ENCODE measurements at regions not wholly inside any gene's neighbourhood (a gene's known extent, or its start where the extent isn't known, plus 50 kb on each side); places are given as distances from the start of the nearest gene placed in this dataset.

GRCh38 chr2:123419976-123420375, 605.1 kb upstream of the CNTNAP5 start:
- no peaks in the 10 kb centered on the region for H3K4me1 ChIP-seq
- no peaks in the 10 kb centered on the region for H3K36me3 ChIP-seq (ENCODE audit: low read depth, missing control alignments)
- H3K9me3 ChIP-seq, result no peaks in the 10 kb centered on the region
- TF ChIP-seq POLR2A (IDR thresholded peaks at IDR 0.05), result no peak
- TF ChIP-seq, protein P1, sequence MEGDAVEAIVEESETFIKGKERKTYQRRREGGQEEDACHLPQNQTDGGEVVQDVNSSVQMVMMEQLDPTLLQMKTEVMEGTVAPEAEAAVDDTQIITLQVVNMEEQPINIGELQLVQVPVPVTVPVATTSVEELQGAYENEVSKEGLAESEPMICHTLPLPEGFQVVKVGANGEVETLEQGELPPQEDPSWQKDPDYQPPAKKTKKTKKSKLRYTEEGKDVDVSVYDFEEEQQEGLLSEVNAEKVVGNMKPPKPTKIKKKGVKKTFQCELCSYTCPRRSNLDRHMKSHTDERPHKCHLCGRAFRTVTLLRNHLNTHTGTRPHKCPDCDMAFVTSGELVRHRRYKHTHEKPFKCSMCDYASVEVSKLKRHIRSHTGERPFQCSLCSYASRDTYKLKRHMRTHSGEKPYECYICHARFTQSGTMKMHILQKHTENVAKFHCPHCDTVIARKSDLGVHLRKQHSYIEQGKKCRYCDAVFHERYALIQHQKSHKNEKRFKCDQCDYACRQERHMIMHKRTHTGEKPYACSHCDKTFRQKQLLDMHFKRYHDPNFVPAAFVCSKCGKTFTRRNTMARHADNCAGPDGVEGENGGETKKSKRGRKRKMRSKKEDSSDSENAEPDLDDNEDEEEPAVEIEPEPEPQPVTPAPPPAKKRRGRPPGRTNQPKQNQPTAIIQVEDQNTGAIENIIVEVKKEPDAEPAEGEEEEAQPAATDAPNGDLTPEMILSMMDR (IDR thresholded peaks at IDR 0.05), result no peak
- intact Hi-C loops (cut with DNase I; ENCODE audit: low total_unique reads), result no loop called here
- no peaks in the 10 kb centered on the region for H3K27me3 ChIP-seq
- H3K4me3 ChIP-seq, result no peak overlapping the region
- no peak overlapping the region for H3K27ac ChIP-seq
- no peak for DNase-seq

- Histone ChIP-seq H3K9me3 (no peaks in the 10 kb centered on the region), H3K4me3 (no peak overlapping the region), H3K27me3 (no peaks in the 10 kb centered on the region), H3K4me1 (no peaks in the 10 kb centered on the region), H3K36me3 (ENCODE audit: low read depth, missing control alignments) (no peaks in the 10 kb centered on the region), H3K27ac (no peak overlapping the region)
- WGBS, 2 donors, result 86 to 92% methylated on average over 6 of the region's 6 CpGs
- DNase-seq, result no peak
- intact Hi-C loops (cut with DNase I; ENCODE audit: low total_unique reads), result no loop called here
- TF ChIP-seq, protein P1 (IDR thresholded peaks at IDR 0.05), result no peak
- TF ChIP-seq POLR2A (IDR thresholded peaks at IDR 0.05), result no peak
These were observed 590.3 kb upstream of the CNTNAP5 start for GRCh38 chr2:123434546-123435395.

GRCh38 chr2:123438251-123438650, 586.8 kb upstream of the CNTNAP5 start:
- intact Hi-C loops (cut with DNase I; ENCODE audit: low total_unique reads), result no loop called here

DNA sequence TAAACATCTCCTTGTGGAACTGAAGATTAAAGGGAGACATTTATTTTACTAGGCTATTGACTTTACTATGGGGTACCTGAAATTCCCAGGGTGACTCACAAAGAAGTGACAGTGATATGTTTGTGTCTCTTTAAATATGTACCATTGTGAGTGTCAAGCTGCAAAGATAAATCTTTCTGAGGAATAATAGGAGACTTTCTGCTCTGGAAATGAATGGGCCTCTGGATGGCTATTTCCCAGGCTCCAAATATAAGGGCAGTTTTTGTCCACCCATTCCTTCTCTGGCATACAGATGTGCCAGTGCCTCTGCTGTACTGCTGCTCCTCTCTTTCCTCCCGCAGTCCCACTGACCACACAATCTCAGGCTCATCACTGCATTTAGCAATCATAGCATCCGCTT, 586.4 kb upstream of the CNTNAP5 start:
- H3K9me3 ChIP-seq, result no peaks in the 10 kb centered on the region
- no peak overlapping the region for H3K27ac ChIP-seq
- H3K36me3 ChIP-seq (ENCODE audit: low read depth, missing control alignments), result no peaks in the 10 kb centered on the region
- no peak overlapping the region for H3K4me3 ChIP-seq
- no peak for DNase-seq
- no peak for TF ChIP-seq POLR2A (IDR thresholded peaks at IDR 0.05)
- TF ChIP-seq, protein P1 (IDR thresholded peaks at IDR 0.05), result no peak
- intact Hi-C loops (cut with DNase I; ENCODE audit: low total_unique reads), result no loop called here
- H3K27me3 ChIP-seq, result no peaks in the 10 kb centered on the region
- WGBS, 2 donors, result 89 to 91% methylated on average over 2 of the region's 2 CpGs
- no peaks in the 10 kb centered on the region for H3K4me1 ChIP-seq

More at GRCh38 chr2:123438251-123438650, 586.8 kb upstream of the CNTNAP5 start:
- Histone ChIP-seq H3K27ac (no peak overlapping the region), H3K27me3 (no peaks in the 10 kb centered on the region), H3K36me3 (ENCODE audit: low read depth, missing control alignments) (no peaks in the 10 kb centered on the region), H3K4me3 (no peak overlapping the region), H3K4me1 (no peaks in the 10 kb centered on the region), H3K9me3 (no peaks in the 10 kb centered on the region)
- no peak for DNase-seq
- TF ChIP-seq POLR2A (IDR thresholded peaks at IDR 0.05), result no peak
- TF ChIP-seq, protein P1 (IDR thresholded peaks at IDR 0.05), result no peak
- 35 to 44% methylated on average over 1 of the region's 1 CpG for WGBS, 2 donors

DNA sequence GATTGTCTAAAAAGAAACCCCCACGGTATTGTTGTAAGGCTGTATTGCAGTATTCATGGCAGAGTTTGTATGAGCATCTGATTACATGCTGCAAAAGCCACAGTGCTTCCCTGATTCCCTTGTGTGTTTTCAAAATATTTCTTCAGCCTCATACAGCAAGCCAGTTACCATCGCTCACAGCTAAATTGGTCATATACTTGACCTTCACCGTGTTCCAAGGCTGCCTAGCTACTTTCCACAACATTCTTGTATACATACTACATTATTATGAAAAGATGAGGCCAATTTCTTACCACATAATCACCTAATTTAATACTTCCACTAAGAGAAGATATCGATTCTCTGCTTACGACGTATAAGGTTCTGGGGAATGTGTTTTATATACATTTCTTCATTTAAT, 576.3 kb upstream of the CNTNAP5 start:
- H3K4me1 ChIP-seq, result no peaks in the 10 kb centered on the region
- H3K4me3 ChIP-seq, result no peak overlapping the region
- H3K27me3 ChIP-seq, result no peaks in the 10 kb centered on the region
- TF ChIP-seq POLR2A (IDR thresholded peaks at IDR 0.05), result no peak
- TF ChIP-seq, protein P1 (IDR thresholded peaks at IDR 0.05), result no peak
- WGBS, 2 donors, result 72 to 73% methylated on average over 6 of the region's 6 CpGs
- no peak overlapping the region for H3K27ac ChIP-seq
- H3K9me3 ChIP-seq, result no peaks in the 10 kb centered on the region
- no peaks in the 10 kb centered on the region for H3K36me3 ChIP-seq (ENCODE audit: low read depth, missing control alignments)
- no peak for DNase-seq
- intact Hi-C loops (cut with DNase I; ENCODE audit: low total_unique reads), result no loop called here
